ENCODE measurements at regions not wholly inside any gene's neighbourhood (a gene's known extent, or its start where the extent isn't known, plus 50 kb on each side); places are given as distances from the start of the nearest gene placed in this dataset.

GRCh38 chr2:196514641-196515040 is 124.9 kb upstream of the CCDC150 start:
- TF ChIP-seq EZH2phosphoT487 (IDR thresholded peaks at IDR 0.05) (no peak), CTCF (IDR thresholded peaks at IDR 0.05) (no peak)
